ES-I3 (cell line): ENCODE measurements at regions not wholly inside any gene's neighbourhood (a gene's known extent, or its start where the extent isn't known, plus 50 kb on each side); places are given as distances from the start of the nearest gene placed in this dataset.
A peak's percentile ranks its signal among the peaks of the same experiment; 100 is the strongest.
"Not testable (repeated sequence)": the region's sequence is repeated elsewhere in the genome, so short reads cannot be mapped to it uniquely, and the experiment has no call there.

Source experiments
- H3K36me3 ChIP-seq: 2 replicates; pipeline ENCODE4 v1.6.1; 2013; ENCODE audit warnings: mild to moderate bottlenecking, low read length, control low read depth, moderate library complexity; ENCODE audit not compliant: insufficient read depth
- H3K4me1 ChIP-seq: 2 replicates; pipeline ENCODE4 v1.6.1; 2013; ENCODE audit warnings: mild to moderate bottlenecking, control low read depth, low read length; ENCODE audit not compliant: insufficient read depth
- H3K9ac ChIP-seq: 2 replicates; pipeline ENCODE4 v1.6.1; 2013; ENCODE audit warnings: low read depth, mild to moderate bottlenecking, low read length, moderate library complexity
- H3K9me3 ChIP-seq: 2 replicates; pipeline ENCODE4 v1.6.1; 2013; ENCODE audit warnings: mild to moderate bottlenecking, low read length, moderate library complexity; ENCODE audit not compliant: control insufficient read depth, insufficient read depth

DNA sequence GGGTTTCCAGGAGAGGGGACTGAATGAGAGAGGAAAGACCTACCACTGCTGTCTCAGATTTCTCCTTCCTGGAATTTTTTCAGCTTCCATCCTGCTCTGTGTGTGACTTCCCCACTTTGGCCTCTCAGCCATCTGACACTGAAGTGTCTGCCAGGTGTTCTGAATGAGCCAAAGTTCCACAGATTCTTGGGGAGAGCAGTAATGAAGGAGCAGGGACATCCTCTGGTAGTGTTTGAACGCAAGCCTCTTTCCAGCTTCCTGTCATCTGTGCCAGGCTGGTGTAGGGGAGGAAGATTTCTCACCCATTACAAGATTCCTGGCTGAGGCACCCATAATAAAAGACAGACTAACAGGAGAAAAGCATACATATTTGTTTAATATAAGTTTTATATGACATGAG, 141.7 kb upstream of the NRXN3 start:
- Histone ChIP-seq H3K36me3 (no peaks in the 10 kb centered on the region), H3K4me1 (0 out of 2 replicates have a peak, but pooled peaks cover 5% of the 10 kb centered on the region), H3K9ac (no peak overlapping the region), H3K9me3 (no peaks in the 10 kb centered on the region)

- H3K9ac ChIP-seq: peak overlapping the region; percentile 28
- H3K36me3 ChIP-seq: no peaks in the 10 kb centered on the region
- H3K4me1 ChIP-seq: 0 out of 2 replicates have a peak, but pooled peaks cover 5% of the 10 kb centered on the region
- no peaks in the 10 kb centered on the region for H3K9me3 ChIP-seq
These were observed 140.4 kb upstream of the NRXN3 start for GRCh38 chr14:78029601-78030372.

DNA sequence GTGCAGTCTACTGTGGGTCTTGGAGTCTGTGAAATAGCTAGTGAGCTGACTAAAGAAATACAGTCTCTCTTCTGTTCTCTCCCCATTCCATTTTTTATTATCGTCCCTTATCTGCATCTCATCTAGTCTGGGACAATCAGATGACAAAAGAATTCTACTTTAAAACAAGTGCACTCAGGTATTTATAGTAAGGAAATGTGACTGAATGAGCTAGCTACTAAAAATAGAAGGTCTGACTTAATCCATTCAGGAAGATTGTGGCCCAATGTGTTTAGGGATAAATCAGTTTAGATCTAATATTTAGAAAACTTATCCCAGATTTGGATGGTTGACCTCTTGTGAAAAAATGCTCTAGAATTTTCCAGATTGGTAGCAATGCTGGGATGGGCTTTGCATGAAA, 126.8 kb upstream of the NRXN3 start:
- H3K9me3 ChIP-seq: no peaks in the 10 kb centered on the region
- no peak overlapping the region for H3K9ac ChIP-seq
- H3K36me3 ChIP-seq: no peaks in the 10 kb centered on the region
- no peaks in the 10 kb centered on the region for H3K4me1 ChIP-seq

GRCh38 chr14:78048120-78048519, 122.1 kb upstream of the NRXN3 start:
- Histone ChIP-seq H3K36me3 (no peaks in the 10 kb centered on the region), H3K4me1 (no peaks in the 10 kb centered on the region), H3K9me3 (no peaks in the 10 kb centered on the region), H3K9ac (no peak overlapping the region)

- H3K36me3 ChIP-seq, H3K4me1 ChIP-seq, H3K9ac ChIP-seq, H3K9me3 ChIP-seq: not testable (repeated sequence)
These were observed 113.3 kb upstream of the NRXN3 start for GRCh38 chr14:78056890-78057289.

DNA sequence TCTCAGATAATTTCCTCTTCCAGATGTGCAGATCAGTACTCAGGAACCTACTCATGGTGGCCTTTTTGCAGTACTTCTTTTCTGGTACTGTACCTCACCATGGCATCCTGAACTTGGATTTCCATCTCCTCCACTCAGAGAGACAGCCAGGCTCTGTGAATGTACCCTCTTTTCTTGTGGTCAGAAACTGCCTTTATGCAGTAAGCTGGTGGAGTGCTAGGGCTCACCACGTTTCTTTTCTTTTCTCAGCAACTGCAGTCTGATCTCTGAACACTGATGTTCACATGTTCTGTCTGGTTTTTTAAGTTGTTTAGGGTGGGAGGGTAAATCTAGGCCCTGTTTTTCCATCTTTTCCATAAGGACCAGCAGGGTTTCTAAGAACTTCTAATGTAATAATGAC, 99.8 kb upstream of the NRXN3 start:
- Histone ChIP-seq H3K9me3 (no peaks in the 10 kb centered on the region), H3K9ac (no peak overlapping the region), H3K4me1 (no peaks in the 10 kb centered on the region), H3K36me3 (no peaks in the 10 kb centered on the region)

- H3K9ac ChIP-seq: no peak overlapping the region
- H3K4me1 ChIP-seq: no peaks in the 10 kb centered on the region
- no peaks in the 10 kb centered on the region for H3K9me3 ChIP-seq
- H3K36me3 ChIP-seq: no peaks in the 10 kb centered on the region
These were observed 99.1 kb upstream of the NRXN3 start for GRCh38 chr14:78071016-78071549.

GRCh38 chr14:78073028-78073427, 97.1 kb upstream of the NRXN3 start:
- H3K36me3 ChIP-seq: no peaks in the 10 kb centered on the region
- no peak overlapping the region for H3K9ac ChIP-seq
- no peaks in the 10 kb centered on the region for H3K4me1 ChIP-seq
- no peaks in the 10 kb centered on the region for H3K9me3 ChIP-seq

DNA sequence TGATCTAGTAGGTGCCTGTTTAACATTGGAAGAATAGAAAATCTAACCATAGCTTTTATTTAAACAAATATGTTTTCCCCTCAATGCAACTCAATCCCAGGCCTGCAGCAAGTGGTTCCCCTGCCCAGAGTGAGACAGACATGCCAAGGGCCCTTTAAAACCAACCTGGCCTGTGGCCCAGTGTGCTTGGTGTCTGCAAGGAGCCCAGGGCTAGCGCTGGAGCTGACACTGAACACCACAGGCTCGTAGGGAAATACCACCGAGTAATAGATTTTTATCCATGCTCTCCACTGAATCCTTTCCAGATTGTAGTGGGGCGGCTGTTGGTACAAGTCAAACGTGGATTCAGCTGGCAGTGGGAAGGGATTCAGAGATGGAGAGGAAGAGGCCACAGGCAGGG, 95.6 kb upstream of the NRXN3 start:
- H3K9me3 ChIP-seq: no peaks in the 10 kb centered on the region
- no peak overlapping the region for H3K9ac ChIP-seq
- no peaks in the 10 kb centered on the region for H3K36me3 ChIP-seq
- H3K4me1 ChIP-seq: no peaks in the 10 kb centered on the region

DNA sequence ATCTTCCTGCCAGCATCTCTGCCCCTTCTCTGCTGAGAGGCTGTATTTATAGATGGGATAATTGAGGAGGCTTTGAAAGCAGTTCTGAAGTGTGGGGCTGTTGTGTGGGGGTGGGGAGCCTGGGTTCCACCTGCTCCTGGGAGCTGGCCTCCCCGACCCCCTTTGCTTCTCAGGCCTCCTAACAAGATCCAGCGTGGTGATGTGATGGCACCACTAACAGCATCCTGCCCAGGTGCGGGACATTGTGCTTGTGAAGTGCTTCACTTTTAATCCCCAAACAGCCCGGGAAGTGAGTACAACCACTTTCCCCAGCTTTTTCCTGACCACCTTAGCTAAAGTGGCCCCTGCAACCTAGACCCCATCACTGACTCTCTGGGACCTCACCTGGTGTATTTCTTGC, 95.1 kb upstream of the NRXN3 start:
- Histone ChIP-seq H3K9ac (no peak overlapping the region), H3K4me1 (no peaks in the 10 kb centered on the region), H3K36me3 (no peaks in the 10 kb centered on the region), H3K9me3 (no peaks in the 10 kb centered on the region)

GRCh38 chr14:78075555-78076277, 94.5 kb upstream of the NRXN3 start:
- H3K4me1 ChIP-seq: no peaks in the 10 kb centered on the region
- H3K9me3 ChIP-seq: no peaks in the 10 kb centered on the region
- no peak overlapping the region for H3K9ac ChIP-seq
- H3K36me3 ChIP-seq: no peaks in the 10 kb centered on the region

DNA sequence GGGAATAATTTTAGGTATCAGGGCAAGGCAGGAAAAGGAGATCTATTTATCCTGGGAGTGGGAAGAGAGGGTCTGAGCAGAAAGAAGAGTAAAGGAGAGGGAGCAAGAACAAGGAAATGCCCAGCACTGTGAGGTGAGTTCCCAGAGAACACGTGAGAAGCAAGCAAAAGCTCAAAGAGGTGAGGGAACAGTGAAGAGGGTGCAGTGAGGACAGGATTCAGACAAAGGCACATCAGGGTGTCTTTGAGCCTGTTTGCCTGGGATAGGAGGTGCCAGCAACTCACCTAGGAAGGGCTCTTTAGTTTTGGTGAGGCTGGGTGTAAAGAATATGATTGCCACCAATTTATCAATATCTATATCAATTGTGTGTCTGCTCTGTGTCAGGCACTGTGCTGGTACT, 88.9 kb upstream of the NRXN3 start:
- H3K9ac ChIP-seq: no peak overlapping the region
- no peaks in the 10 kb centered on the region for H3K9me3 ChIP-seq
- no peaks in the 10 kb centered on the region for H3K4me1 ChIP-seq
- no peaks in the 10 kb centered on the region for H3K36me3 ChIP-seq

GRCh38 chr14:78083837-78084236, 86.3 kb upstream of the NRXN3 start:
- Histone ChIP-seq H3K9ac (no peak overlapping the region), H3K36me3 (no peaks in the 10 kb centered on the region), H3K4me1 (no peaks in the 10 kb centered on the region)

DNA sequence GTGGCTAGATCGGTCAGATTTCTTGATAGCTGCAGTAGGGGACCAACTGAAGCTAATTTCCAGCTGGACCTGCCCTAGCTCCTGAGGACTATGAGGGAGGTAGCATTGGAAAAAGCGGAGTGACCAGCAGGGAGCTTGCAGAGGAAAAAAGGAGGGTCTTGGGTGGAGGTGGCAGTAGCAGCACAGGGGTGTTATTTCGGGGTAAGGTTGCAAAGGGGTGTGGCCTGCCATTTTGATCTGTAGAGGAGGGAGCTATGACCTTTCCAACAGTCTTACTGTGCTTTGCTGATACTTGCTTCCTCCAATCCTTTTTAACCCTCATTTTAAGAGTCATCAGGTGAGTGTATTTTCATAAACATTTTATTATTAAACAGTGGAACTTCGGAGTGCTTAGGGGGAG, 83.8 kb upstream of the NRXN3 start:
- Histone ChIP-seq H3K4me1 (no peaks in the 10 kb centered on the region), H3K9ac (no peak overlapping the region), H3K36me3 (no peaks in the 10 kb centered on the region), H3K9me3 (no peaks in the 10 kb centered on the region)

More at GRCh38 chr14:78083837-78084236, 86.3 kb upstream of the NRXN3 start:
- no peaks in the 10 kb centered on the region for H3K9me3 ChIP-seq

- Histone ChIP-seq H3K9ac (no peak overlapping the region), H3K9me3 (no peaks in the 10 kb centered on the region), H3K36me3 (no peaks in the 10 kb centered on the region), H3K4me1 (no peaks in the 10 kb centered on the region)
These were observed 81.3 kb upstream of the NRXN3 start for GRCh38 chr14:78088916-78089315.
